ENCODE measurements at regions not wholly inside any gene's neighbourhood (a gene's known extent, or its start where the extent isn't known, plus 50 kb on each side); places are given as distances from the start of the nearest gene placed in this dataset.

- TF ChIP-seq, protein P1, sequence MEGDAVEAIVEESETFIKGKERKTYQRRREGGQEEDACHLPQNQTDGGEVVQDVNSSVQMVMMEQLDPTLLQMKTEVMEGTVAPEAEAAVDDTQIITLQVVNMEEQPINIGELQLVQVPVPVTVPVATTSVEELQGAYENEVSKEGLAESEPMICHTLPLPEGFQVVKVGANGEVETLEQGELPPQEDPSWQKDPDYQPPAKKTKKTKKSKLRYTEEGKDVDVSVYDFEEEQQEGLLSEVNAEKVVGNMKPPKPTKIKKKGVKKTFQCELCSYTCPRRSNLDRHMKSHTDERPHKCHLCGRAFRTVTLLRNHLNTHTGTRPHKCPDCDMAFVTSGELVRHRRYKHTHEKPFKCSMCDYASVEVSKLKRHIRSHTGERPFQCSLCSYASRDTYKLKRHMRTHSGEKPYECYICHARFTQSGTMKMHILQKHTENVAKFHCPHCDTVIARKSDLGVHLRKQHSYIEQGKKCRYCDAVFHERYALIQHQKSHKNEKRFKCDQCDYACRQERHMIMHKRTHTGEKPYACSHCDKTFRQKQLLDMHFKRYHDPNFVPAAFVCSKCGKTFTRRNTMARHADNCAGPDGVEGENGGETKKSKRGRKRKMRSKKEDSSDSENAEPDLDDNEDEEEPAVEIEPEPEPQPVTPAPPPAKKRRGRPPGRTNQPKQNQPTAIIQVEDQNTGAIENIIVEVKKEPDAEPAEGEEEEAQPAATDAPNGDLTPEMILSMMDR (IDR thresholded peaks at IDR 0.05) = no peak
- no peak for TF ChIP-seq POLR2A (IDR thresholded peaks at IDR 0.05; ENCODE audit: low read depth)
Measured at GRCh38 chr20:30910937-30911725, 346.3 kb upstream of the DEFB115 start.

Data from esophagus muscularis mucosa (tissue), 3 donors.